NCI-H1694 (cell line): ENCODE measurements at regions not wholly inside any gene's neighbourhood (a gene's known extent, or its start where the extent isn't known, plus 50 kb on each side); places are given as distances from the start of the nearest gene placed in this dataset.
"Not testable (repeated sequence)": the region's sequence is repeated elsewhere in the genome, so short reads cannot be mapped to it uniquely, and the experiment has no call there.

Experiments
- DNase-seq: peaks from one replicate; lab custom pipeline; 2025; lab: John Stamatoyannopoulos, UW

GRCh38 chr9:61523897-61524620 is 334.2 kb downstream of the SPATA31A7 start:
- not testable (repeated sequence) for DNase-seq

GRCh38 chr9:61525629-61526028 is 335.8 kb downstream of the SPATA31A7 start:
- not testable (repeated sequence) for DNase-seq

- not testable (repeated sequence) for DNase-seq
Measured at GRCh38 chr9:61550101-61550748, 360.4 kb downstream of the SPATA31A7 start.

DNA sequence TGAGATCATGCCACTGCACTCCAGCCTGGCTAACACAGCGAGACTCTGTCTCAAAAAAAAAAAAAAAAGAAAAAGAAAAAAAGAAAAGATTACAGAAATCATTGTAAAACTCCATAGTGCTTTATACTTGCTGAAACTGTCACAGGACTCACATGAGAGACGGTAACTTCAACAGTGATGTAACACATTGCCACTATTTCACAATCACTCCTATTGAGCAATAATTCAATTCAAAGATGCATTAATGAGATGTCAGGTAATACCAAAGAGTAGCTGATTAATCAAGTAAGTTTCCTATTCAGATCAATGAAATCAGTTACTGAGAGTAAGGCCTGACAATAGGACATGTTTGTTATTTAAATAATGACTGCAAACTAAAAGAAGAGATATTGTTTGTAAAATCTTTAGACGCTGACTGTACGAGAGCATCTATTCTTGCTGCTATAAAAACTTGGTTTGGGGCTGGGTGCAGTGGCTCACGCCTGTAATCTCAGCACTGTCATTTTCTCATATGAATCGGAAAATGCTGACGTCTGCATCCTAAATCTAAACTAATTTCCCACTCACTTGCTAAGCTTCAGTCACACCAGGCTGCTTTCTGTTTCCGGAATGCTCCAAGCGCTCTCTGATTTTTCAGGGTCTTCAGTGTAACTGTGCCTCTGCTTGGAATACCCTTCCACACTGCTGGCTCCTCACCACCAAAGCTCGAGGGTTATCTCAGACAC is 381.7 kb downstream of the SPATA31A7 start:
- not testable (repeated sequence) for DNase-seq

DNA sequence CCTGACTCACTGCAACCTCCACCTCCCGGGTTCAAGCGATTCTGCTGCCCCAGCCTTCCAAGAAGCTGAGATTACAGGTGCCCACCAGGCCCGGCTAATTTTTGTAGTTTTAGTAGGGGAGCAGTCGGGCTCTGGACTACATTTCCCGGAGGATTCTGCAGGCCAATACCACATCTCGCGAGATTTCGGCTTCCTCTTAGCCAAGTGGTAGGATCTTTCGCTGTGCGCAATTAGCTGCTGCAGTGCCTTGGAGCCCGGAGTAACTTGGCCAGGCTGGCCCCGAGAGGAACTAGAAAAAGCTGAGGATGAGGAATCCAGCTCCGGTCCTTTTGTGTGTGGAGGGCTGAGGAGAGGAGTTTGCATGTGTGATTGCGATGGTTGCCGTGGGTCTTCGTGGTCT is 382.5 kb downstream of the SPATA31A7 start:
- peak; percentile 3 for DNase-seq

DNA sequence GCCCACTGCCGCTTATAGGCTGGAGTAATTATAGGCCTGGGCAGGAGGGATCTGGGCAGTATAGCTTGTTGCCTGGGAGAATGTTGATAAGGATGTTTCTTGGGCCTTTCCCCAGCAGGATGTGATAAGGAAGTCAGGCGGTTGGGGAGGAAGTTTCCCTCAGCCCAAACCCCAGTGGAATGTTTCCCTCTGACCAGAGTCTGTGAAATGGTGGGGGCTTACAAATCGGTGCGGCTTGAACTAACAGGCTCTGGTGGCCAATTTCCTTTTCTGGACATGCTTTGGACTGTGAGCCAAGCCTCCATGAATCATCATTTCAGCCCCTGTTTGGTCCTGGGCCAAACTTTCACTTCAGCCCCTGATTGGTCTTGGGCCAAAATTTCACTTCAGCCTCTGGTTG is 383.6 kb downstream of the SPATA31A7 start:
- DNase-seq = not testable (repeated sequence)
